Medulla oblongata (tissue), 1 donor: ENCODE measurements at regions not wholly inside any gene's neighbourhood (a gene's known extent, or its start where the extent isn't known, plus 50 kb on each side); places are given as distances from the start of the nearest gene placed in this dataset.
"Not testable (repeated sequence)": the region's sequence is repeated elsewhere in the genome, so short reads cannot be mapped to it uniquely, and the experiment has no call there.

Source experiments
- DNase-seq: peaks from one replicate; pipeline ENCODE4 v3.0.0-alpha.2; 2015; ENCODE audit errors: extremely low spot score

DNA sequence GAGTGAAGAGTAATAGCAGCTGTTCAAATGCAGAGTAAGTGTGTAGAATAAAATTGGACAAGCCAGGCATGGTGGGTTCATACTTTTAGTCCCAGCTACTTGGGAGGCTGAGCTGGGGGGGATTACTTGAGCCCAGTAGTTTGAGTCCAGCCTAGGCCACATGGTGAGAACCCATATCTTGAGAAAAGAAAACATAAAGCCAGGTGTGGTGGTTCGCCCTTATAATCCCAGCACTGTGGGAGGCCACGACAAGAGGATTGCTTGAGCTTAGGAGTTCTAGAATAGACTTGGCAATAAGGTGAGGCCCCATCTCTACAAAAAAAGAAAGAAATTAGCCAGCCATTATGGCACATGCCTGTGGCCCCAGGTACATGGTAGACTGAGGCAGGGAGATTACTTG, 1241.1 kb downstream of the UQCRFS1 start:
- DNase-seq: no peak

DNA sequence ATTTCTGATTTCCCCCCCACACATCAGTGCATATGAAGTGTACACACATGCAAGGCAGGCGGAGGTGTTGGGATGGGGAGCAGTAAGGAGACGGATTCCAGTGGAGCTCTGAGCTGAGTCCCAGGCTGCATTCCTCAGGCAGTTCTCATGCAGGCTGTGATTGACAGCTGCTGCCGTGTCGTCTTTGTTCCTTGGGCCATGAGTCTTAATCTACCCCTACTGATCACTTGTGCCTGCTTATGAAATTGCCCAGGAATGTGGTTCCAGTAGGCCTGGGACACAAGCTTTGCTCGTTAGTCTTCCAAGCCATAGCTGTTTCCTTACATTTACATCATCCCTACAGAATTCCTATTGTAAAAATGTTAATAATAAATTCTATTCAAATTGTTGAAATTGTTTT, 1241.9 kb downstream of the UQCRFS1 start:
- DNase-seq: no peak

DNA sequence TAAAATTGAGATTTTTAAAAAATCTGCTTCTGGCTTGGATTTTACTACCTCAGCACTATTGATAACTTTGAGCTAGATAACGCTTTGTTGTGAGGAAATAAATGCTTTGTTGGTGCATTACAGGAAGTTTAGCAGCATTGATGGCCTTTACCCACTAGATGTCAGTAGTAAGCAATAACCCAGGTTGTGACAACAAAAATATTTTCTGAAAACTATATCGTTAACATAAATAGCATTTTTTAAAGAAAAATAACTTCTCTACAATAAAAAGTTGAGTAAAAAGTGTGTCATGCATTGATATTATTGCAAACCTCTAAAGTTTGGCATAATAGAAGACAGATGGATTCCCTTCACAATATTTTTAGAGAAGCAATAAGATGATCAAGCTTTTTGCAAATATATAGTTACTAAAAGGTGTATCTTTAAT, 1246.5 kb downstream of the UQCRFS1 start:
- peak; percentile 20 for DNase-seq

DNA sequence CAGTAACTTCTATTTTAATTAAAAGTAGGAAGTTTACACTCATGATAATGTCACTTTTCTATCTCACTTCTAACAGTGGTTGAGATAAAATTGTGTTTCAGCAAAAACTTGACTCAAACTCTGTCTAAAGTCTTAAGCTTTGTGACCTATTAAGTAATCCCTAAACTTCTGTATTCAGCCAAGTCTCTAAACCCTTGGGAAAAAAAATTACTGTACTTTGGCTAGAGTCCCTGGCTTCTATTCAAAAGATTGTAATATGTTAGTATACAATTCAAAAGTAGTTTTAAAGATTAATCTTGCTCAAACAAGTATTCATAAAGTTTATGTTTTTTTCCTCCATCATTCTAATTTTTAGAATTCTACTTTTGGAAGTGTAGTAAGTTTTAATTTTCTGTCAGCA, 1248.8 kb downstream of the UQCRFS1 start:
- DNase-seq: no peak

DNA sequence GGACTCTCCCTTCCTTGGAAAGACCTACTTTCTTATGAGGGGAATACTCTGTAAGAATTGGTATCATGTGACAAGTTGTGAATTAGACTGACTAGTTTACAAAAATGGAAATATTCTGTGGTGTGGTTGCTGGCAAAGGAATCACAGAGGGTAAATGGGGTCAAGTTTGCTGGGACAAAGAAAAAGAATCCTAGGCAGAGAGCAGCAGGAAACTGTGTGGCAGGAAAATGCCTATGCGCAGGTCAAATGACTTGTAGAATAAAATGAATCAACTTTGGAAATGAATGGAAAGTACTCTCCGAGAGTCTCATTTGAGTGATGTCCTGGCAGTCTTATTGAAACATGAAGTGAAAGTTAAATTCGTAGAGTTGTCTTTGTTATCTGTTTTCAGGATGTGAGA, 1250.7 kb downstream of the UQCRFS1 start:
- no peak for DNase-seq

DNA sequence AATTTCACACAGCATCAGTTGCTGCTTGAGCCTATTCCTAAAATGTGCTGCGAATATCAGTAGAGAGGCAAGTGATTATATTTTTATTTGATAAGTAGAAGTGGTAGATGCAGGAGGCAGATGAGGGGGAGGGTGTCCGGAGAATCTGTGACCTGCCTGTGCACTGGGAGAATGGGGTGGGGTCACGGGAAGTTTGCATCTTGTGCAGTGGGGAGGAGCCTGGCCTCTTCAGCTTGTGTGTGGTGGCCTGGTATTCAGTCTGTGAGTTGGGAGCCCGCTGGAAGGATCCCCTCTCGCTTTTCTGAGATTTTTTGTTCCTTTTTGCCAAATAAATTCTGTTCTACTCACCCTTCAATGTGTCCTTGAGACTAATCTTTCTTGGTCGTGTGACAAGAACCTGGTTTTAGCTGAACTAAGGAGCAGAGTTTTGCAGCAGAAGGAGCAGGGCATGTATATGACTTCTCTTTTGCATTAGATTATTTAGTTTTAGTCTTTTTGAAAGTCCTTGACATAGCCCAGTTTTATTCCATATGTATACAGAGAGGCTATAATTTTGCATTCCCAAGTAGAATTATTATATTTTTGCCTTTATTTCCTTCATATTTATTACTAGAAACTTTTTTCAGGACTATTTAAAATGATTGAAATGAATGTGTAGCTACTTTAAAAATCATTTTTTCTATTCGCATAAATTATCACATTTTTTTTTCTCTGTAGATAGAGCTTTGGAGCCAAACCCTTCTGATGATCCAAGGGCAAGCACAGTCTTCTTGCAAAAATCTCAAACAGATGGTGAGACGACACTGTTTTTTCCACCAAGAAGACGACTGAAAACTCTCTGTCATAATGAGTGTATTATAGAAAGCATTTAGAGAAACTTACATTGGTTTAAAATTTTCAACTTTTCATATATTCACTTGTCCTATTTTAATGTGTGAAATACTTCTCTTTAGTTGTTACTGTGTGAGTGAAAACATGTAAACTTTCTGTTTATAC, 1257.2 kb downstream of the UQCRFS1 start:
- DNase-seq: no peak

- not testable (repeated sequence) for DNase-seq
Observed at GRCh38 chr19:27942607-27943006, 1270.3 kb downstream of the UQCRFS1 start.

DNA sequence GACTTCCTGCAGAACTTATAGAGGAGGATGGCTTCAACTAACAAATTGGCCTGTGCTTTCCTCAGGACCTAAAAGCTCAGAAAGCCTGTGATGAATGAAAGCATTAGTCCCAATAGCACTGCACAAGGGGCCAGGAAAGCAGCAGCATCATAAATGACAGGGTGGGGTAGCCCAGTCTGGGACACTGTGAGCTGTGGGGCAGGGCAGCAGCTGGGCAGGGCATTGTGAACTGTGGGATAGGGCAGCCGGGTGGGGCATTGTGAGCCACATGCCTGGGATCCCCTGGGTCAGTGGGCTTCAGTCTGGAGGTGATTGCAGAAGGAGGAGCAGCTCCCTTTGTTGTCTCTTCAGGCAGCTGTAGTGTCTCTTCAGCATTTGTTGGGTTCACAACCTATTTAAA, 1276.8 kb downstream of the UQCRFS1 start:
- DNase-seq: no peak

DNA sequence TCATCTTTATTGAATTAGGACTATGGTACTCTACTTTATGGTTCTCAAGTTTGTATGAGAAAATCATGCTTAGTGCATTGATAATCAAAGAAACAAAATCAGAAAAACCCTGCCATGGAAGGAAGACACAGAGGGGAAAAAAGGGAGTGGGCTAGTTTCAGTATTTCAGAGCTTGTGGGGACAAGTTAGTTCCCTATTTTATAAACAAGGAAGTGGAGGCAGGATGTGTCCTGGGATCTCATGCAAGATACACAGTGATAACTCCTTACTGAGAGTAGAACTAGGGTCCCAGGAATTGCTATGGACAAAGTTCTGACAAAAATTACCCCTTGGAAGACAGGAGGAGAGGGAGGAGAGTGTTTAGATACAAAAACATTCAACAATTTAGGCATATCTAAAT, 1277.3 kb downstream of the UQCRFS1 start:
- DNase-seq: no peak

DNA sequence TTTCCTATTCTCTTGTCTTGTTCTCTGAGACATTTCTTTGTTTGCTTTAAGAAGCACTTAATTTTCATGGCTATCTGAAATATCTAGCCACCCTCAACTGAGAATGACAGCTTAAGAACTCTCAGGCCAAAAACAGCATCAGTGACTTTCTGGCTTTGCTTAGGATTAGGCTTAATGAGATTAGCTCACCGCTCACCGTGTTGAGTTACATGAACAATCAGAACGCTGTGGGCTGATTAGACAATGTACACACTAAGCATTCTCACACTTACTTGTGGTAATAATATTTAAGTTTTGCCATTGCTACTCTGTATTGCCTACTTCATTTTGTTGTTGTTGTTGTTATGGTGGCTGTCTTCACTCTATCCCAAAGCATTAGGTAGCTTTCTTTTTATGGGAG, 1283.6 kb downstream of the UQCRFS1 start:
- no peak for DNase-seq

DNA sequence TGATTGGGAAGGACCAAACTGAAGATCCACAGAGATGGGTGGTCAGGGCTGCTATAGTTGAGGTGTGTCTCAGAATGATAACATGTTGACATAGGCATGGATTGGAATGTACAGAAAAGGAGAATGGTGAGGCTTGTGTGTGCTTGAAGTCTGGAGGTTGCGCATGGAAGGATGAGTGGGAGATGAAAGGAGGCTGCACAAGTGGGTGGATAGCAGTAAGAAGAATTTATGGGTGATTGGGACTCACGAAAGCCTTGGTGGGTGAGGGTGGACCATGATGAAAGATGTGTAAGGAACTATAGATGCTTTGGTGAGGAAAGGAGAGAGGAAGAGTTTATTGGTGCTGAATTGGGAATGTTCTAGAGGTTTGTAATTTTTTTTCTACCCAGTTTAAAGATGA, 1287.7 kb downstream of the UQCRFS1 start:
- DNase-seq: no peak

DNA sequence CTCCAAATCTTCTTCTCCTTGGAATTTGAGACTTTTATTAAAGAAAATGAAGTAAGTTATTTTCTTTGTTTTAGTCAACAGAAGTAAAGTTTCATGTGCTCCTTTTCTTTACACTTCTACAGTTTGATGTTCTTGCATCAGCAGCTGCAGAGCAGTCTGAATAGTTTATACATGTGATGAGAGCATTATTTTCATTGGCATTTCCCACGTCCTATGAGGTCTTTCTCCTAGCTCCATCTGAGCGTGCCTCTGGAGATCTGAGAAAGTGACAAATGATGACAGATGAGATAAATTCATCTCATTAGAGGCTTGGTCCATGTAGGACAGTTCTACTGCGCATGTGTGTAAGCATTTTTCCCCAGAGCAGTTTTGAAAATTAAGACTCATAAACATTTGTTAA, 1290.0 kb downstream of the UQCRFS1 start:
- DNase-seq: no peak

DNA sequence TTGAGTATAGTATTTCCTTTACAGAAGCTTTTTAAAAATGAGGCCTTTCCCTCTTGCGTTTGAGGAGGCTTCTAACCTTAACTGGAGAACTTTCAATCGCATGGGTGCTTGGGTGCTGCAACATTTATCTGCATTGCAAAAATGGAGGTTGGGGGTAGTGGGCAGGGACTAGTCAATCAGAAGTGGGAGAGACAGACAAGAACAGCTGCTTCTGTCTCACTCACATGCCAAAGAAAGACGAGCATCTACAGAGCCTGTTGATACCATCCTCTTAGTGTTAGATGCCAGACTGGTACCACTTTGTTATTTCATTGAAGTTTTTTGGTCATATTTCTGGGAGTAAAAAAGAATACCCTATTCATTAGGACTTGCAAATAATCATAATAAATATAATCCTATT, 1292.2 kb downstream of the UQCRFS1 start:
- no peak for DNase-seq

DNA sequence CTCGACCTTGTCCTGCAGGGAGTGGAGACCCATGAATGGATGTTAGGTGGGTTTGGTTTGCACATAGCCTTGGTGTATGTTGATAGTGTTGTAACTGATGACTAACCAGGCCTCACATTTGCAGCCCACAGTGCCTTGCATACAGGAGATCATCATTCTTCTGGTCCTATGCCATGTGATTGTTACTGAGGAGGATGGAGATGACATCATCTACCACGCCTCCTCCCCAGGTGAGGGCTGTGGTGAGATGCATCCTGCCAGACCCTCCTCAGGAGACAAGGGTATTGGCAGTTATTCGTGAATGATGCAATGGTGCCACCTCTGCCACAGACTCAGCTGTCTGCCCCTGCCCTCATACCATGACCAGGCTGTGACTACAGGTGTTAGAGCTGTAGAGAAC, 1294.1 kb downstream of the UQCRFS1 start:
- no peak for DNase-seq

GRCh38 chr19:27911122-27911898, 1301.6 kb downstream of the UQCRFS1 start:
- DNase-seq: no peak

DNA sequence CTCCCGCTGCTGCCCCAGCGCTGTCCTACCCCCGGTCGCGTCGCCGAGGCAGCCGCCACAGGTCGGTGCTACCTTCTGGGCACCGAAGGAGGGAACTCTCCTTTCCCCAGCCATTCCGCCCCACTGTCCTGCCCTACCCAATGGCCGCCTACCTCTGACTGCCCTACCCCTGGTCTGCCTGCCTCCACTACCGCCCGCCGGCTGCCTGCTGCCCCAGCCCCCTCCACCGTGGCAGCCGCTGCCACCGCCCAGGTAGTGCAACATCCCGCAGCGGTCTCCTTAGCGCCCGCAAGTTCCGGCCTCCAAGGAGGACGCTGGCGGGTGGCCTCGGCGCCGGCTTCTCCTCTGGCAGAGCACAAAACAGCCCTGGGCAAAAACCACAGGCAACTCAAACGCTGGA, 1303.1 kb downstream of the UQCRFS1 start:
- DNase-seq: no peak

GRCh38 chr19:27909185-27909840, 1303.6 kb downstream of the UQCRFS1 start:
- no peak for DNase-seq

GRCh38 chr19:27906081-27906480, 1306.9 kb downstream of the UQCRFS1 start:
- DNase-seq: peak; percentile 93

- no peak for DNase-seq
Observed at GRCh38 chr19:27905074-27905473, 1307.9 kb downstream of the UQCRFS1 start.

DNA sequence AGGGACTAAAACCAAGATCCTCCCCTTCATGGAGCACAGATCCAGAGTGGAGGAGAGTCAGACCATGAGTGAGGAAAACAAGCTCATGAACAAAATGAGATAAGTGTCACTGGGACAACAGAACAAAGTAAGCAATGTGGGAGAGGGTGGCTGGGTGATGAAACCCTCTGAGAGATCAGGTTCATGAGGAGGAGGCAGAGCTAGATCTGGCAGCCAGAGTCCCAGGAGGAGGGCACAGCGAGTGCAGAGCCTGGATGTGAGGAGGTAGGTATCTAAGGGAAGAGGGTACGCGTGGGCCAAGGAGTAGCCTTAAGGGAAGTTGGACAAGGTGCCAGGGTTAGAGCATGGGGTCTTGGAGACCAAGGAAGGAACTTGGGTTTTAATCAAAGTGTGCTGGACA, 1311.9 kb downstream of the UQCRFS1 start:
- no peak for DNase-seq

- DNase-seq: no peak
Observed at GRCh38 chr19:27896091-27896490, 1316.9 kb downstream of the UQCRFS1 start.
